DOHH2 (cell line): ENCODE measurements at regions not wholly inside any gene's neighbourhood (a gene's known extent, or its start where the extent isn't known, plus 50 kb on each side); places are given as distances from the start of the nearest gene placed in this dataset.

Experiments used
- H3F3A ChIP-seq: fragments of 200-600 bp; sonication (generic), shearing (Covaris generic); 2 replicates; pipeline ENCODE4 v1.6.0; 2016; ENCODE audit warnings: antibody characterized with exemption, mild to moderate bottlenecking; ENCODE audit not compliant: control insufficient read depth, insufficient read depth
- H3K27ac ChIP-seq: fragments of 200-600 bp; sonication (generic); 2 replicates; pipeline ENCODE4 v1.5.1; 2014; ENCODE audit warnings: low read depth, mild to moderate bottlenecking, low read length, moderate library complexity
- H3K27me3 ChIP-seq: fragments of 200-600 bp; sonication (generic); 2 replicates; pipeline ENCODE4 v1.6.1; 2014; ENCODE audit warnings: mild to moderate bottlenecking, low read length, mixed read lengths; ENCODE audit not compliant: control insufficient read depth
- H3K36me3 ChIP-seq: fragments of 200-600 bp; sonication (generic); 2 replicates; pipeline ENCODE4 v1.6.1; 2014; ENCODE audit warnings: mild to moderate bottlenecking, low read length, moderate library complexity, mixed read lengths; ENCODE audit not compliant: control insufficient read depth
- H3K4me1 ChIP-seq: fragments of 200-600 bp; sonication (generic); 2 replicates; pipeline ENCODE4 v1.6.1; 2014; ENCODE audit warnings: mild to moderate bottlenecking, low read length, mixed read lengths; ENCODE audit not compliant: control insufficient read depth
- H3K4me2 ChIP-seq: fragments of 200-600 bp; sonication (generic); 2 replicates; pipeline ENCODE4 v1.6.0; 2014; ENCODE audit warnings: mild to moderate bottlenecking, low read length, moderate library complexity
- H3K4me3 ChIP-seq: fragments of 200-600 bp; sonication (generic); 2 replicates; pipeline ENCODE4 v1.5.1; 2014; ENCODE audit warnings: mild to moderate bottlenecking, low read length, mixed read lengths
- H3K79me2 ChIP-seq: fragments of 200-600 bp; sonication (generic); 2 replicates; pipeline ENCODE4 v1.6.1; 2014; ENCODE audit warnings: mild to moderate bottlenecking, low read length, mixed read lengths; ENCODE audit not compliant: control insufficient read depth
- H3K9me2 ChIP-seq: fragments of 200-600 bp; sonication (generic); replicated peaks from 2 replicates; pipeline ENCODE4 v1.6.1; 2014; ENCODE audit warnings: mild to moderate bottlenecking, low read length, mixed read lengths; ENCODE audit not compliant: control insufficient read depth
- H3K9me3 ChIP-seq: fragments of 200-600 bp; sonication (generic); 2 replicates; pipeline ENCODE4 v1.6.1; 2014; ENCODE audit warnings: antibody characterized with exemption, low read length, mixed read lengths; ENCODE audit not compliant: control insufficient read depth, insufficient read depth
- H4K20me1 ChIP-seq: fragments of 200-600 bp; sonication (generic); 2 replicates; pipeline ENCODE4 v1.6.0; 2014; ENCODE audit warnings: low read depth, mild to moderate bottlenecking, antibody characterized with exemption, low read length, moderate library complexity; ENCODE audit not compliant: control insufficient read depth, insufficient read depth
- CTCF ChIP-seq: fragments of 200-600 bp; sonication (generic); IDR thresholded peaks from one replicate; pipeline ENCODE4 v1.5.1; 2014; ENCODE audit warnings: antibody characterized with exemption, mild to moderate bottlenecking, low read depth, low read length; ENCODE audit not compliant: poor library complexity, severe bottlenecking
- EZH2phosphoT487 ChIP-seq: fragments of 200-600 bp; sonication (generic); IDR thresholded peaks from 2 replicates; pipeline ENCODE4 v1.6.1; 2017; ENCODE audit warnings: borderline replicate concordance, mild to moderate bottlenecking, antibody characterized with exemption, low read length, moderate library complexity, mixed read lengths

- Histone ChIP-seq H3K4me2 (no peak overlapping the region), H3F3A (no peaks in the 10 kb centered on the region), H3K79me2 (no peaks in the 10 kb centered on the region), H3K9me2 (no peaks in the 10 kb centered on the region), H3K4me1 (no peaks in the 10 kb centered on the region), H4K20me1 (no peaks in the 10 kb centered on the region), H3K36me3 (no peaks in the 10 kb centered on the region), H3K4me3 (no peak overlapping the region), H3K27ac (no peak overlapping the region), H3K9me3 (no peaks in the 10 kb centered on the region; the same call in 1 of the 2 replicates), H3K27me3 (no peaks in the 10 kb centered on the region)
- no peak for TF ChIP-seq CTCF
- no peak for TF ChIP-seq EZH2phosphoT487
Observed at GRCh38 chr6:8633762-8634161, 198.4 kb upstream of the SLC35B3 start.

- no peak for TF ChIP-seq CTCF
- TF ChIP-seq EZH2phosphoT487: no peak
- no peak overlapping the region for H3K4me2 ChIP-seq
- H3K36me3 ChIP-seq: no peaks in the 10 kb centered on the region
- no peak overlapping the region for H3K4me3 ChIP-seq
- no peaks in the 10 kb centered on the region for H3F3A ChIP-seq
- no peak overlapping the region for H3K27ac ChIP-seq
- H3K27me3 ChIP-seq: no peaks in the 10 kb centered on the region
- H3K79me2 ChIP-seq: no peaks in the 10 kb centered on the region
- H3K9me3 ChIP-seq: no peaks in the 10 kb centered on the region; the same call in 1 of the 2 replicates
- no peaks in the 10 kb centered on the region for H3K4me1 ChIP-seq
- no peaks in the 10 kb centered on the region for H3K9me2 ChIP-seq
- no peaks in the 10 kb centered on the region for H4K20me1 ChIP-seq
Observed at GRCh38 chr6:8628736-8629135, 193.4 kb upstream of the SLC35B3 start.

GRCh38 chr6:8628063-8628462 lies 192.7 kb upstream of the SLC35B3 start:
- H3K4me1 ChIP-seq: no peaks in the 10 kb centered on the region
- H3K9me2 ChIP-seq: no peaks in the 10 kb centered on the region
- H3F3A ChIP-seq: no peaks in the 10 kb centered on the region
- no peak overlapping the region for H3K4me2 ChIP-seq
- no peaks in the 10 kb centered on the region; the same call in 1 of the 2 replicates for H3K9me3 ChIP-seq
- H3K27ac ChIP-seq: no peak overlapping the region
- no peak for TF ChIP-seq EZH2phosphoT487
- TF ChIP-seq CTCF: no peak
- H3K27me3 ChIP-seq: no peaks in the 10 kb centered on the region
- H3K4me3 ChIP-seq: no peak overlapping the region
- H3K79me2 ChIP-seq: no peaks in the 10 kb centered on the region
- H3K36me3 ChIP-seq: no peaks in the 10 kb centered on the region
- no peaks in the 10 kb centered on the region for H4K20me1 ChIP-seq
